Stimulated activated naive CD8-positive, alpha-beta T cell treated with anti-CD3 and anti-CD28 coated beads, Interleukin-15, Interleukin-2, amounts not matched to agents 100 ng/mL and 50 ng/mL, for 24 hours (primary cell): ENCODE measurements at regions not wholly inside any gene's neighbourhood (a gene's known extent, or its start where the extent isn't known, plus 50 kb on each side); places are given as distances from the start of the nearest gene placed in this dataset.
A peak's percentile ranks its signal among the peaks of the same experiment; 100 is the strongest.
"Not testable (repeated sequence)": the region's sequence is repeated elsewhere in the genome, so short reads cannot be mapped to it uniquely, and the experiment has no call there.

Experiments
- H3K27ac Mint-ChIP-seq: one replicate; pipeline ENCODE4 v1.8.0; 2021; ENCODE audit warnings: mild to moderate bottlenecking, mixed read lengths
- H3K27me3 Mint-ChIP-seq: one replicate; pipeline ENCODE4 v1.8.0; 2021; ENCODE audit warnings: mixed read lengths
- H3K36me3 Mint-ChIP-seq: one replicate; pipeline ENCODE4 v1.8.0; 2021; ENCODE audit warnings: low read depth, mixed read lengths
- H3K4me1 Mint-ChIP-seq: one replicate; pipeline ENCODE4 v1.8.0; 2021; ENCODE audit warnings: low read depth, mixed read lengths
- H3K4me3 Mint-ChIP-seq: one replicate; pipeline ENCODE4 v1.8.0; 2021; ENCODE audit warnings: mild to moderate bottlenecking, mixed read lengths
- H3K9me3 Mint-ChIP-seq: one replicate; pipeline ENCODE4 v1.8.0; 2021; ENCODE audit warnings: mixed read lengths

- peaks cover 6% of the 10 kb centered on the region for H3K4me1 Mint-ChIP-seq
- H3K36me3 Mint-ChIP-seq = no peaks in the 10 kb centered on the region
These were observed 151.8 kb downstream of the TENT5C start for GRCh38 chr1:117757668-117758067.

DNA sequence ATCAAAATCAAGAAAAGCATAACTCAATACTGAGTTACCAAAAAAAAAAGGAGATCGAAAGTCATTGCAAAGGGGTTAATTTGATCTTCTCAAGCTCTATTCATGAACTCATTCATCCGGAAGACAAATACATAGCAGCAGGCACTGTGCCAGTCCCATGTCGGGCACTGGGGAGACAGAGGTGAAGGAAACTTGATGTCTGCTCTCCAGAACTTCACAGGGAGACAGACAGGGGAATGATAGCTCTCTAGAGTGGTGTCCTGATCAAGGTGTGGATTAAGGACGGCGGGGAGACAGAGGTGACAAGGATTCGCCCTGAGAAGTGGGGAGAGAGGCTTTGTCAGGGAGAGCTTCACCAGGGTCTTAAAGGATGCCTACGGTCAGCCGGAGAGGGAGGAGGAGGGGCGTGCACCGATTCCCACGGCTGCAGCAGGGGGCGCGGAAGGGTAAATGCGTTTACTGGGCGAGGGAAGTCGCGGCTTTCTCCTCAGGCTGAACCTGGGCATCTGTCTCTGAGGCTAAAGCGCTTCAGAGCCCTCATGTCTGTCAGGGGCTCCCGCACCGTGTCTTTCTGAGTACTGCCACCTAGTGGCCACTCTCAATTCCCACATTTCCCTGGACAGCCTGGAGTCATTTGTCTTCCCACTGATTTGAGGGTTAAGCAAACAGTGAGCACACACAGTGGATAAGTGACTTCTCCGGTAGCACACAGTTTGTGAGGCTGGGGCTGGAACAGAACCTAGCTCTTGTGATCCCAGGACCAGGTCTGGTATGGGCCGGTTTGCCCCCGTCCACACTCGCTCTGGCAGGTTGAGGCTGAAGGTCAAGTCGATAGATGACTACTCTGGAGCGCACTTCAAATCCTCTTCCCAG lies 152.8 kb downstream of the TENT5C start:
- Mint-ChIP-seq H3K9me3 (no peaks in the 10 kb centered on the region), H3K36me3 (no peaks in the 10 kb centered on the region), H3K27ac (peak overlapping the region; percentile 0), H3K4me1 (peaks cover 6% of the 10 kb centered on the region), H3K27me3 (peaks cover 17% of the 10 kb centered on the region), H3K4me3 (peak overlapping the region; percentile 68)

More at GRCh38 chr1:117757668-117758067, 151.8 kb downstream of the TENT5C start:
- Mint-ChIP-seq H3K27ac (no peak overlapping the region), H3K4me3 (no peak overlapping the region), H3K27me3 (peaks cover 24% of the 10 kb centered on the region), H3K9me3 (no peaks in the 10 kb centered on the region)

DNA sequence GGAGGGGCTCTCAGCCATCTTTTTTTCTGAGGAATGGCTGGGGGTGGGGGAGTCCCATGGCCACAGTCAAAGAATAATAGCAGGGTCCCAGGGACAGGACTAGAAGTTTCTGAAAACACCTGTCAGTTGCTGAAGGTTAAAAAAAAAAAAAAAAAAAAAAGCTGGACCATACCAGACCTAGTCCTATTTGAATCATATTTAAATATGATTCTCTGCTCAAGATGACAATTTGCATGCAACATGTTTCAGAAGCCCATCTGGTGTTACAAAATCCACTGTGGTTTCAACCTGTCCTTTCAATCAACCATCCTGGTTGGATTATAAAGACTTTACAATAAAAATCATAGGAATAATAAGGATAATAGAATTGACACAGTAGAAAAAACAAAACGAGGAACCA lies 153.7 kb downstream of the TENT5C start:
- Mint-ChIP-seq H3K27ac (no peak overlapping the region), H3K4me3 (no peak overlapping the region), H3K36me3 (no peaks in the 10 kb centered on the region), H3K4me1 (peaks cover 6% of the 10 kb centered on the region), H3K27me3 (peaks cover 17% of the 10 kb centered on the region), H3K9me3 (no peaks in the 10 kb centered on the region)

DNA sequence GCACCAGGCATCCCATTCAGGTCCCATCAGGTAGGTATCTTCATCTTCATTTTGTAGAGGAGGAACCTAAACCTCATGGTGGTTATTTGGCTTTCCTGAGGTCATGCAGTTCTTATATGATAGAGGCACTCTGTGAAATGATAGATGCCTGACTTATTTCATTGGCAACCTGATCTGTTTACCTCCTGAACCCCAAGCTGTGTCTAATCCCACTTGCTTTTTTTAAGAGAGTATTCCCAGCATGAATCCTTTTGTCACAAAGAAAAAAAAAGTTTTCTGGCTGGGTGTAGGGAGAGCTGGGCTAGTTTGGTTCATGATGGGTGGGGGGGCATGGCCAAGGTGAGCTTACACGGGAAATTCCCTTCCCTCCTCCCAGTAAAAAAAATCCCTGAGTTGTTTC lies 154.2 kb downstream of the TENT5C start:
- Mint-ChIP-seq H3K27ac (no peak overlapping the region), H3K27me3 (peaks cover 17% of the 10 kb centered on the region), H3K4me3 (no peak overlapping the region), H3K4me1 (peaks cover 6% of the 10 kb centered on the region), H3K36me3 (no peaks in the 10 kb centered on the region), H3K9me3 (no peaks in the 10 kb centered on the region)

- H3K27ac Mint-ChIP-seq = no peak overlapping the region
- no peak overlapping the region for H3K4me3 Mint-ChIP-seq
- peaks cover 17% of the 10 kb centered on the region for H3K27me3 Mint-ChIP-seq
- H3K36me3 Mint-ChIP-seq = no peaks in the 10 kb centered on the region
- no peaks in the 10 kb centered on the region for H3K9me3 Mint-ChIP-seq
- H3K4me1 Mint-ChIP-seq = peaks cover 6% of the 10 kb centered on the region
These were observed 154.6 kb downstream of the TENT5C start for GRCh38 chr1:117760485-117760884.

DNA sequence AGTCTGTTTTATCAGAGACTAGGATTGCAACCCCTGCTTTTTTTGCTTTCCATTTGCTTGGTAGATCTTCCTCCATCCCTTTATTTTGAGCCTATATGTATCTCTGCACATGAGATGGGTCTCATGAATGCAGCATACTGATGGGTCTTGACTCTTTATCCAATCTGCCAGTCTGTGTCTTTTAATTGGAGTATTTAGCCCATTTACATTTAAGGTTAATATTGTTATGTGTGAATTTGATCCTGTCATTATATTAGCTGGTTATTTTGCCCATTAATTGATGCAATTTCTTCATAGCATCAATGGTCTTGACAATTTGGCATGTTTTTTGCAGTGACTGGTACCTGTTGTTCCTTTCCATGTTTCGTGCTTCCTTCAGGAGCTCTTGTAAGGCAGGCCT lies 161.7 kb downstream of the GDAP2 start:
- H3K27ac Mint-ChIP-seq, H3K4me3 Mint-ChIP-seq, H3K4me1 Mint-ChIP-seq, H3K36me3 Mint-ChIP-seq: not testable (repeated sequence)
- Mint-ChIP-seq H3K9me3 (peaks cover 26% of the 10 kb centered on the region), H3K27me3 (peaks cover 22% of the 10 kb centered on the region)

DNA sequence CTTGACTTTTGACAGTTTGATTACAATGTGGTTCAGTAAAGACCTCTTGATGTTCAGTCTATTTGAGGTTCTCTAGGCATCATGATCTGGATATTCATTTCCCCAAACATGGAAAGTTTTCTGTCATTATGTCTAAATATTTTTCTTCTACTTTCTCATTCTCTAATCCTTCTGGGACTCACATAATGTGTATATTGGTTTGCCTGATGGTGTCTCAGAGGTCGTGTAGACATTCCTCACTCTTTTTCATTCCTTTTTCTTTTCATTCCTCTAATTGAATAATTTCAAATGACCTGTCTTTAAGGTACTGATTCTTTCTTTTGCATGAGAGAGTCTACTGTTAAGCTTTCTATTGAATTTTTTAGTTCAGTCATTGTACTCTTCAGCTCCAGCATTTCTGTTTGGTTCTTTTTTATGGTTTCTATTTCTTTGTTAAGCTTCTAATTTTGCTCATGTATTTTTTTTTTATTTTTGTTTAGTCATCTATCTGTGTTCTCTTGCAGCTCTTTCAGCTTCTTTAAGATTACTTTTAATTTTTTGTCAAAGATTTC lies 158.4 kb downstream of the GDAP2 start:
- Mint-ChIP-seq H3K27ac (no peak overlapping the region), H3K36me3 (peaks cover 6% of the 10 kb centered on the region)

GRCh38 chr1:117779364-117779763 lies 150.1 kb downstream of the GDAP2 start:
- no peaks in the 10 kb centered on the region for H3K9me3 Mint-ChIP-seq
- peaks cover 16% of the 10 kb centered on the region for H3K27me3 Mint-ChIP-seq

More for the DNA sequence above, 158.4 kb downstream of the GDAP2 start:
- peaks cover 35% of the 10 kb centered on the region for H3K27me3 Mint-ChIP-seq
- H3K4me1 Mint-ChIP-seq = no peaks in the 10 kb centered on the region
- H3K4me3 Mint-ChIP-seq = no peak overlapping the region
- peaks cover 33% of the 10 kb centered on the region for H3K9me3 Mint-ChIP-seq

DNA sequence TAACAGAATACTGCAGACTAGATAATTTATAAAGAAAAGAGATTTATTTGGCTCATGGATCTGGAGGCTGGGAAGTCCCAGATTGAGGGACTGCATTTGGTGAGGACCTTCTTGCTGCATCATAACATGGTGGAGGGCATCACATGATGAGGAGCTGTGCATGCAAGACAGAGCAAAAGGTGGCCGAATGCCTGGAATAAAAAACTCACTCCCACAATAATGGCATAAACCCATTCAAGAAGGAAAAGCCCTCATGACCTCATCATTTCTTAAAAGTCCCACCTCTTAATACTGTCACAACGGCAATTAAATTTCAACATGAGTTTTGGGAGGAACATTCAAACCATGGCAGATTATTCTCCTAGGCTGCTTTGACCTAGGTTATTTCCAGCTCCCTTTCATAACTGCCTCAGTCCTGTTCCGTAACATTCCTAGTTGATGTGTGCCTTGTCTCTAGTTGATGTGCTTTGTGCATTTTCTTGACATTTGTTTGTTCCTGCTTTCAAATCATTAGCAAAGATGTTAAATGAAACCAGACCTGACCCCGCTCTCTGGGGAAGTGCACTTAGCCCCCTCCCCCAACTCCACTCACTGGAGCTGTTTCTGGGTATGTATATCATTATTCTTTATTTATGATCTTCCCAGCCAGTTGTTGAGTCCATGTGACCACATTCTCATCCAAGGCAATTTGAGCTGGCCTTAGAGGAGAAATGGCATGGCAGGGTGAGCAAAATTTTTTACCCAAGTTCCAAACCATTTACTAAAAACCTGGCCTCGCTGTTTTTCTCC lies 148.5 kb downstream of the GDAP2 start:
- no peak overlapping the region for H3K27ac Mint-ChIP-seq
- H3K4me1 Mint-ChIP-seq = no peaks in the 10 kb centered on the region
- H3K27me3 Mint-ChIP-seq = peaks cover 10% of the 10 kb centered on the region
- no peaks in the 10 kb centered on the region for H3K36me3 Mint-ChIP-seq
- no peak overlapping the region for H3K4me3 Mint-ChIP-seq
- H3K9me3 Mint-ChIP-seq = no peaks in the 10 kb centered on the region

More at GRCh38 chr1:117779364-117779763, 150.1 kb downstream of the GDAP2 start:
- Mint-ChIP-seq H3K27ac (no peak overlapping the region), H3K4me3 (no peak overlapping the region), H3K4me1 (no peaks in the 10 kb centered on the region), H3K36me3 (no peaks in the 10 kb centered on the region)

GRCh38 chr1:117782056-117782455 lies 147.4 kb downstream of the GDAP2 start:
- Mint-ChIP-seq H3K36me3 (no peaks in the 10 kb centered on the region), H3K9me3 (no peaks in the 10 kb centered on the region), H3K27me3 (peaks cover 10% of the 10 kb centered on the region), H3K27ac (no peak overlapping the region), H3K4me1 (no peaks in the 10 kb centered on the region), H3K4me3 (no peak overlapping the region)

- H3K4me3 Mint-ChIP-seq = no peak overlapping the region
- H3K9me3 Mint-ChIP-seq = no peaks in the 10 kb centered on the region
- H3K27ac Mint-ChIP-seq = no peak overlapping the region
- H3K27me3 Mint-ChIP-seq = peaks cover 7% of the 10 kb centered on the region
- H3K4me1 Mint-ChIP-seq = no peaks in the 10 kb centered on the region
- H3K36me3 Mint-ChIP-seq = no peaks in the 10 kb centered on the region
These were observed 145.6 kb downstream of the GDAP2 start for GRCh38 chr1:117783606-117784396.

GRCh38 chr1:117788014-117788413 lies 141.4 kb downstream of the GDAP2 start:
- no peaks in the 10 kb centered on the region for H3K9me3 Mint-ChIP-seq
- no peaks in the 10 kb centered on the region for H3K4me1 Mint-ChIP-seq
- no peak overlapping the region for H3K4me3 Mint-ChIP-seq
- no peaks in the 10 kb centered on the region for H3K36me3 Mint-ChIP-seq
- no peak overlapping the region for H3K27ac Mint-ChIP-seq
- H3K27me3 Mint-ChIP-seq = peaks cover 13% of the 10 kb centered on the region

GRCh38 chr1:117793413-117793812 lies 136.0 kb downstream of the GDAP2 start:
- Mint-ChIP-seq H3K4me1 (no peaks in the 10 kb centered on the region), H3K9me3 (no peaks in the 10 kb centered on the region), H3K36me3 (no peaks in the 10 kb centered on the region), H3K4me3 (no peak overlapping the region), H3K27ac (no peak overlapping the region), H3K27me3 (peaks cover 12% of the 10 kb centered on the region)

DNA sequence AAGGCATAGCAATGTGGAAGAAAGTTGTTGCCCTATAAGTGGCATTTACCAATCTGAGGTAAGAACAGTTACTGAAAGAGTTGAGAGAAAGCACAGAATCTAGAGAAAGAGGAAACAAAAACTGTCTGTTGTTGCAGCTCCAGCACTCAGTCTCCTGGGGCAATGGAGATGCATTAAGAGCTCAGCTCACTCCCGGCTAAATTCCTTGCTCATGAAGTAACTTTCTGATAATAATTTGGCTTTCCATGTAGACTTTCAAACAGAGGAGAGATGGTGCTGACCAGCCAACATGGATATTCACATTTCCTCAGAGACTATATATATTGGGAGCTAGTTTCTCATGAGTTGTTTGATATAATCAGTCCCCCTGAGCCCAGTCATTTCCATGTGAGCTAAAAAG lies 135.3 kb downstream of the GDAP2 start:
- Mint-ChIP-seq H3K9me3 (no peaks in the 10 kb centered on the region), H3K4me3 (no peak overlapping the region), H3K4me1 (no peaks in the 10 kb centered on the region), H3K36me3 (no peaks in the 10 kb centered on the region), H3K27ac (no peak overlapping the region), H3K27me3 (peaks cover 14% of the 10 kb centered on the region)
